Adrenal gland (tissue), 5 donors: ENCODE measurements at regions not wholly inside any gene's neighbourhood (a gene's known extent, or its start where the extent isn't known, plus 50 kb on each side); places are given as distances from the start of the nearest gene placed in this dataset.

Experiments used
- CTCF ChIP-seq, 6 experiments: fragments of 450-650 bp in 4 of 6; fragments of 200-600 bp in 2 of 6; sonication (generic) in 1 of 6; IDR thresholded peaks; 1 replicate in 5 of 6; 2 replicates in 1 of 6; pipeline versions ENCODE4 v1.5.1 to v1.8.0; 2016 to 2021; ENCODE audit warnings: antibody characterized with exemption in 6 of 6, mild to moderate bottlenecking in 2 of 6, moderate library complexity in 1 of 6
- POLR2A ChIP-seq, 2 donors: fragments of 450-650 bp; IDR thresholded peaks; one replicate each; pipeline ENCODE4 v1.6.1; 2017; ENCODE audit warnings: antibody characterized with exemption in 2 of 2, mild to moderate bottlenecking in 2 of 2, moderate library complexity in 1 of 2
- donor health status: DM: no; HTN: no; CAD: no.

GRCh38 chr15:62874064-62874463 is 168.5 kb upstream of the TPM1 start:
- TF ChIP-seq CTCF (IDR thresholded peaks at IDR 0.05) (no peak), POLR2A (IDR thresholded peaks at IDR 0.05) (no peak)
